ENCODE measurements at regions not wholly inside any gene's neighbourhood (a gene's known extent, or its start where the extent isn't known, plus 50 kb on each side); places are given as distances from the start of the nearest gene placed in this dataset.
"Not testable (repeated sequence)": the region's sequence is repeated elsewhere in the genome, so short reads cannot be mapped to it uniquely, and the experiment has no call there.

- DNase-seq, result no peak
These were observed 175.6 kb upstream of the THSD7A start for GRCh38 chr7:12007576-12007975.

GRCh38 chr7:12013983-12014382 lies 182.0 kb upstream of the THSD7A start:
- DNase-seq, result no peak

GRCh38 chr7:12016439-12016838 lies 184.4 kb upstream of the THSD7A start:
- DNase-seq, result no peak

- DNase-seq, result no peak
These were observed 185.0 kb upstream of the THSD7A start for GRCh38 chr7:12017046-12017445.

GRCh38 chr7:12022011-12022410 lies 189.1 kb upstream of the TMEM106B start:
- DNase-seq, result not testable (repeated sequence)

- no peak for DNase-seq
These were observed 185.8 kb upstream of the TMEM106B start for GRCh38 chr7:12025246-12025645.

- no peak for DNase-seq
These were observed 182.6 kb upstream of the TMEM106B start for GRCh38 chr7:12028508-12028907.

- no peak for DNase-seq
These were observed 181.0 kb upstream of the TMEM106B start for GRCh38 chr7:12030116-12030515.

- no peak for DNase-seq
These were observed 179.9 kb upstream of the TMEM106B start for GRCh38 chr7:12031186-12031585.

- DNase-seq, result no peak
These were observed 179.5 kb upstream of the TMEM106B start for GRCh38 chr7:12031638-12032037.

GRCh38 chr7:12032146-12032545 lies 178.9 kb upstream of the TMEM106B start:
- DNase-seq, result no peak

GRCh38 chr7:12043457-12043856 lies 167.6 kb upstream of the TMEM106B start:
- DNase-seq, result not testable (repeated sequence)

GRCh38 chr7:12052211-12052610 lies 158.9 kb upstream of the TMEM106B start:
- no peak for DNase-seq

GRCh38 chr7:12053561-12053960 lies 157.5 kb upstream of the TMEM106B start:
- no peak for DNase-seq

- DNase-seq, result no peak
These were observed 156.3 kb upstream of the TMEM106B start for GRCh38 chr7:12054830-12055229.

- DNase-seq, result no peak
These were observed 154.7 kb upstream of the TMEM106B start for GRCh38 chr7:12056381-12056780.

- DNase-seq, result no peak
These were observed 154.1 kb upstream of the TMEM106B start for GRCh38 chr7:12056977-12057376.

- DNase-seq, result no peak
These were observed 149.0 kb upstream of the TMEM106B start for GRCh38 chr7:12062062-12062461.

- DNase-seq, result no peak
These were observed 146.4 kb upstream of the TMEM106B start for GRCh38 chr7:12064586-12065127.

GRCh38 chr7:12066004-12066403 lies 145.1 kb upstream of the TMEM106B start:
- DNase-seq, result no peak

- no peak for DNase-seq
These were observed 144.6 kb upstream of the TMEM106B start for GRCh38 chr7:12066521-12066920.

GRCh38 chr7:12067156-12067831 lies 143.8 kb upstream of the TMEM106B start:
- no peak for DNase-seq

- no peak for DNase-seq
These were observed 141.3 kb upstream of the TMEM106B start for GRCh38 chr7:12069757-12070156.

GRCh38 chr7:12074889-12075288 lies 136.2 kb upstream of the TMEM106B start:
- DNase-seq, result no peak

GRCh38 chr7:12080006-12080405 lies 131.1 kb upstream of the TMEM106B start:
- no peak for DNase-seq

All from NCI-H510A (cell line).